Keratinocyte (primary cell): ENCODE measurements at regions not wholly inside any gene's neighbourhood (a gene's known extent, or its start where the extent isn't known, plus 50 kb on each side); places are given as distances from the start of the nearest gene placed in this dataset.

Experiments
- DNase-seq: peaks from one replicate; pipeline ENCODE4 v3.0.0-alpha.2; 2011; ENCODE audit warnings: low read depth, missing footprints, low spot score
- FAIRE-seq: peaks from 2 replicates; lab custom pipeline; 2011; peaks lifted over from hg19 to GRCh38; lab: Jason Lieb, UNC
- H2AFZ ChIP-seq: 2 replicates; pipeline ENCODE4 v1.6.0; 2012; ENCODE audit warnings: low read length, control low read depth, inconsistent platforms; ENCODE audit not compliant: control insufficient read depth
- H3K27ac ChIP-seq: 2 replicates; pipeline ENCODE4 v1.5.1; 2011; ENCODE audit warnings: low read length; ENCODE audit not compliant: control insufficient read depth, insufficient read depth
- H3K27me3 ChIP-seq: 3 replicates; pipeline ENCODE4 v1.6.0; 2011; ENCODE audit warnings: low read length; ENCODE audit not compliant: control insufficient read depth, insufficient read depth; ENCODE audit errors: extremely low read depth
- H3K36me3 ChIP-seq, 2 experiments: 2 replicates in 1 of 2; 3 replicates in 1 of 2; pipeline ENCODE4 v1.5.1; 2011; ENCODE audit warnings: low read length in 2 of 2, mild to moderate bottlenecking in 1 of 2; ENCODE audit not compliant: control insufficient read depth in 2 of 2, insufficient read depth in 2 of 2; ENCODE audit errors: extremely low read depth in 1 of 2
- H3K4me1 ChIP-seq: 3 replicates; pipeline ENCODE4 v1.5.1; 2011; ENCODE audit warnings: low read length; ENCODE audit not compliant: control insufficient read depth, insufficient read depth; ENCODE audit errors: extremely low read depth
- H3K4me2 ChIP-seq: 3 replicates; pipeline ENCODE4 v1.6.0; 2011; ENCODE audit warnings: low read depth, low read length; ENCODE audit not compliant: control insufficient read depth, insufficient read depth; ENCODE audit errors: extremely low read depth
- H3K4me3 ChIP-seq, 3 experiments: fragments of 200-600 bp in 1 of 3; sonication (generic) in 1 of 3; 2 replicates in 2 of 3; 3 replicates in 1 of 3; pipeline ENCODE4 v1.5.1; 2011 to 2016; ENCODE audit warnings: low read length in 3 of 3, mild to moderate bottlenecking in 3 of 3, control low read depth in 2 of 3, inconsistent platforms in 1 of 3, low read depth in 1 of 3, mixed read lengths in 1 of 3, mixed run types in 1 of 3, moderate library complexity in 1 of 3; ENCODE audit not compliant: control insufficient read depth in 2 of 3, insufficient read depth in 2 of 3; ENCODE audit errors: extremely low read depth in 1 of 3
- H3K79me2 ChIP-seq: 2 replicates; pipeline ENCODE4 v1.6.0; 2012; ENCODE audit warnings: low read length; ENCODE audit not compliant: control insufficient read depth, insufficient read depth
- H3K9ac ChIP-seq: 3 replicates; pipeline ENCODE4 v1.6.0; 2011; ENCODE audit warnings: low read length; ENCODE audit not compliant: control insufficient read depth, insufficient read depth; ENCODE audit errors: extremely low read depth
- H3K9me1 ChIP-seq: 3 replicates; pipeline ENCODE4 v1.6.0; 2011; ENCODE audit warnings: low read length; ENCODE audit not compliant: control insufficient read depth, insufficient read depth; ENCODE audit errors: extremely low read depth
- H3K9me3 ChIP-seq: 2 replicates; pipeline ENCODE4 v1.5.1; 2012; ENCODE audit warnings: low read depth, low read length; ENCODE audit not compliant: control insufficient read depth
- H4K20me1 ChIP-seq: 3 replicates; pipeline ENCODE4 v1.6.0; 2011; ENCODE audit warnings: low read length; ENCODE audit not compliant: control insufficient read depth, insufficient read depth; ENCODE audit errors: extremely low read depth
- CTCF ChIP-seq, 3 experiments: IDR thresholded peaks in 1 of 3; conservative IDR thresholded peaks in 1 of 3; optimal IDR thresholded peaks in 1 of 3; 2 replicates in 2 of 3; 3 replicates in 1 of 3; pipeline versions ENCODE3 to v1.5.1; 2011; ENCODE audit warnings: low read length in 3 of 3, mild to moderate bottlenecking in 3 of 3, moderate library complexity in 2 of 3, control low read depth in 1 of 3, inconsistent platforms in 1 of 3; ENCODE audit not compliant: insufficient read depth in 2 of 3; ENCODE audit errors: extremely low read depth in 1 of 3
- EZH2 ChIP-seq: IDR thresholded peaks from one replicate; pipeline ENCODE4 v1.6.1; 2012; ENCODE audit warnings: inconsistent platforms, mild to moderate bottlenecking, low read length, moderate library complexity
- dilution Hi-C: fragments of 300-500 bp; cut with MboI; formaldehyde crosslinking; loops from one replicate; pipeline ENCODE4 v1.7.0; 2020; ENCODE audit warnings: low sequenced_read_pairs; ENCODE audit not compliant: extremely low pct_ligation_motif_present

- H3K4me2 ChIP-seq, result no peak overlapping the region
- H3K27me3 ChIP-seq, result peaks cover 51% of the 10 kb centered on the region
These were observed 386.4 kb upstream of the TNRC6C start for GRCh38 chr17:77572065-77572601.

GRCh38 chr17:77572851-77573250 lies 385.7 kb upstream of the TNRC6C start:
- dilution Hi-C loops, result no loop called here

More at GRCh38 chr17:77572065-77572601, 386.4 kb upstream of the TNRC6C start:
- DNase-seq, result no peak
- no peak overlapping the region for H3K9ac ChIP-seq
- H3K4me3 ChIP-seq, result no peak overlapping the region
- H3K9me1 ChIP-seq, result no peaks in the 10 kb centered on the region
- TF ChIP-seq CTCF (optimal IDR thresholded peaks at IDR 0.05 in 1 of 3, IDR thresholded peaks at IDR 0.05 in 1 of 3, conservative IDR thresholded peaks at IDR 0.05 in 1 of 3; ENCODE audit: extremely low read depth in 1 of 3, insufficient read depth in 2 of 3, low read length in 3 of 3) (no peak), EZH2 (no peak)
- no peaks in the 10 kb centered on the region for H3K36me3 ChIP-seq
- no peak for FAIRE-seq
- H2AFZ ChIP-seq, result no peak overlapping the region
- no peak overlapping the region for H3K27ac ChIP-seq
- no peaks in the 10 kb centered on the region for H4K20me1 ChIP-seq
- no peaks in the 10 kb centered on the region for H3K79me2 ChIP-seq
- dilution Hi-C loops, result no loop called here
- H3K4me1 ChIP-seq, result no peaks in the 10 kb centered on the region
- no peaks in the 10 kb centered on the region for H3K9me3 ChIP-seq

More at GRCh38 chr17:77572851-77573250, 385.7 kb upstream of the TNRC6C start:
- Histone ChIP-seq H3K36me3 (no peaks in the 10 kb centered on the region), H2AFZ (no peak overlapping the region), H3K79me2 (no peaks in the 10 kb centered on the region), H4K20me1 (no peaks in the 10 kb centered on the region), H3K4me3 (no peak overlapping the region), H3K9me3 (no peaks in the 10 kb centered on the region), H3K27me3 (peaks cover 50% of the 10 kb centered on the region), H3K9me1 (no peaks in the 10 kb centered on the region), H3K4me1 (no peaks in the 10 kb centered on the region), H3K27ac (no peak overlapping the region), H3K4me2 (no peak overlapping the region), H3K9ac (no peak overlapping the region)
- FAIRE-seq (no peak), DNase-seq (no peak)
- TF ChIP-seq CTCF (optimal IDR thresholded peaks at IDR 0.05 in 1 of 3, IDR thresholded peaks at IDR 0.05 in 1 of 3, conservative IDR thresholded peaks at IDR 0.05 in 1 of 3; ENCODE audit: extremely low read depth in 1 of 3, insufficient read depth in 2 of 3, low read length in 3 of 3) (no peak), EZH2 (no peak)
